Effector memory CD4-positive, alpha-beta T cell (primary cell): ENCODE measurements at regions not wholly inside any gene's neighbourhood (a gene's known extent, or its start where the extent isn't known, plus 50 kb on each side); places are given as distances from the start of the nearest gene placed in this dataset.
"Not testable (repeated sequence)": the region's sequence is repeated elsewhere in the genome, so short reads cannot be mapped to it uniquely, and the experiment has no call there.

Experiments used
- DNase-seq, 3 donors: peaks; one replicate each; pipeline ENCODE4 v3.0.0-alpha.2; 2020
- H3K27ac ChIP-seq: 2 replicates; pipeline ENCODE4 v1.7.0; 2013; ENCODE audit warnings: mild to moderate bottlenecking, low read length, moderate library complexity; ENCODE audit not compliant: insufficient read depth, poor library complexity, severe bottlenecking
- H3K27me3 ChIP-seq: replicated peaks from 2 replicates; pipeline ENCODE4 v1.7.0; 2013; ENCODE audit warnings: mild to moderate bottlenecking, low read length; ENCODE audit not compliant: insufficient read depth, control insufficient read depth, poor library complexity, severe bottlenecking
- H3K36me3 ChIP-seq: 2 replicates; pipeline ENCODE4 v1.7.0; 2013; ENCODE audit warnings: mild to moderate bottlenecking, low read length, moderate library complexity; ENCODE audit not compliant: control insufficient read depth, insufficient read depth
- H3K4me1 ChIP-seq: 2 replicates; pipeline ENCODE4 v1.7.0; 2013; ENCODE audit warnings: low read length, mild to moderate bottlenecking; ENCODE audit not compliant: control insufficient read depth, insufficient read depth, poor library complexity, severe bottlenecking
- H3K4me3 ChIP-seq: 2 replicates; pipeline ENCODE4 v1.7.0; 2013; ENCODE audit warnings: low read length, low read depth, mild to moderate bottlenecking; ENCODE audit not compliant: insufficient read depth, poor library complexity, severe bottlenecking
- H3K9me3 ChIP-seq: 2 replicates; pipeline ENCODE4 v1.7.0; 2013; ENCODE audit warnings: mild to moderate bottlenecking, low read length, moderate library complexity; ENCODE audit not compliant: control insufficient read depth

GRCh38 chr3:5376761-5377160, 189.3 kb downstream of the EDEM1 start:
- no peak overlapping the region for H3K27ac ChIP-seq
- no peak for DNase-seq
- H3K4me3 ChIP-seq: no peak overlapping the region
- no peaks in the 10 kb centered on the region for H3K27me3 ChIP-seq
- H3K36me3 ChIP-seq: no peaks in the 10 kb centered on the region
- no peaks in the 10 kb centered on the region for H3K9me3 ChIP-seq
- H3K4me1 ChIP-seq: no peaks in the 10 kb centered on the region

GRCh38 chr3:5379266-5379665, 191.8 kb downstream of the EDEM1 start:
- DNase-seq: not testable (repeated sequence)

GRCh38 chr3:5383486-5384263, 196.2 kb downstream of the EDEM1 start:
- H3K27ac ChIP-seq, H3K27me3 ChIP-seq, H3K4me3 ChIP-seq, H3K9me3 ChIP-seq, DNase-seq, H3K4me1 ChIP-seq, H3K36me3 ChIP-seq: not testable (repeated sequence)

More at GRCh38 chr3:5379266-5379665, 191.8 kb downstream of the EDEM1 start:
- not testable (repeated sequence) for H3K9me3 ChIP-seq, H3K36me3 ChIP-seq, H3K4me1 ChIP-seq, H3K4me3 ChIP-seq, H3K27ac ChIP-seq, H3K27me3 ChIP-seq

GRCh38 chr3:5384557-5385236, 197.2 kb downstream of the EDEM1 start:
- H3K27ac ChIP-seq: no peak overlapping the region
- H3K4me3 ChIP-seq: no peak overlapping the region
- no peaks in the 10 kb centered on the region for H3K27me3 ChIP-seq
- H3K36me3 ChIP-seq: no peaks in the 10 kb centered on the region
- no peak for DNase-seq
- H3K9me3 ChIP-seq: no peaks in the 10 kb centered on the region
- no peaks in the 10 kb centered on the region for H3K4me1 ChIP-seq

GRCh38 chr3:5388091-5388490, 200.6 kb downstream of the EDEM1 start:
- no peaks in the 10 kb centered on the region for H3K27me3 ChIP-seq
- no peaks in the 10 kb centered on the region for H3K36me3 ChIP-seq
- H3K4me3 ChIP-seq: no peak overlapping the region
- H3K27ac ChIP-seq: no peak overlapping the region
- H3K4me1 ChIP-seq: no peaks in the 10 kb centered on the region
- no peak for DNase-seq
- no peaks in the 10 kb centered on the region for H3K9me3 ChIP-seq

- H3K27ac ChIP-seq: no peak overlapping the region
- no peaks in the 10 kb centered on the region for H3K9me3 ChIP-seq
These were observed 201.6 kb downstream of the EDEM1 start for GRCh38 chr3:5389057-5389456.

GRCh38 chr3:5390221-5390620, 202.7 kb downstream of the EDEM1 start:
- no peaks in the 10 kb centered on the region for H3K36me3 ChIP-seq

More at GRCh38 chr3:5389057-5389456, 201.6 kb downstream of the EDEM1 start:
- Histone ChIP-seq H3K36me3 (no peaks in the 10 kb centered on the region), H3K27me3 (no peaks in the 10 kb centered on the region), H3K4me1 (no peaks in the 10 kb centered on the region), H3K4me3 (no peak overlapping the region)
- no peak for DNase-seq

GRCh38 chr3:5390936-5391625, 203.6 kb downstream of the EDEM1 start:
- H3K27me3 ChIP-seq: no peaks in the 10 kb centered on the region
- no peaks in the 10 kb centered on the region for H3K4me1 ChIP-seq
- H3K36me3 ChIP-seq: no peaks in the 10 kb centered on the region
- H3K9me3 ChIP-seq: no peaks in the 10 kb centered on the region
- no peak overlapping the region for H3K4me3 ChIP-seq
- DNase-seq: no peak
- H3K27ac ChIP-seq: no peak overlapping the region

More at GRCh38 chr3:5390221-5390620, 202.7 kb downstream of the EDEM1 start:
- Histone ChIP-seq H3K27ac (no peak overlapping the region), H3K4me1 (no peaks in the 10 kb centered on the region), H3K9me3 (no peaks in the 10 kb centered on the region), H3K27me3 (no peaks in the 10 kb centered on the region), H3K4me3 (no peak overlapping the region)
- DNase-seq: no peak

GRCh38 chr3:5401002-5401401, 213.5 kb downstream of the EDEM1 start:
- no peaks in the 10 kb centered on the region for H3K27me3 ChIP-seq
- no peak overlapping the region for H3K4me3 ChIP-seq
- no peak overlapping the region for H3K27ac ChIP-seq
- H3K9me3 ChIP-seq: no peaks in the 10 kb centered on the region
- DNase-seq: no peak
- H3K36me3 ChIP-seq: no peaks in the 10 kb centered on the region
- no peaks in the 10 kb centered on the region for H3K4me1 ChIP-seq

GRCh38 chr3:5404718-5405117, 217.2 kb downstream of the EDEM1 start:
- Histone ChIP-seq H3K27ac (no peak overlapping the region), H3K4me1 (no peaks in the 10 kb centered on the region), H3K9me3 (no peaks in the 10 kb centered on the region), H3K36me3 (no peaks in the 10 kb centered on the region), H3K27me3 (no peaks in the 10 kb centered on the region), H3K4me3 (no peak overlapping the region)
- no peak for DNase-seq
